ENCODE measurements at regions not wholly inside any gene's neighbourhood (a gene's known extent, or its start where the extent isn't known, plus 50 kb on each side); places are given as distances from the start of the nearest gene placed in this dataset.

DNA sequence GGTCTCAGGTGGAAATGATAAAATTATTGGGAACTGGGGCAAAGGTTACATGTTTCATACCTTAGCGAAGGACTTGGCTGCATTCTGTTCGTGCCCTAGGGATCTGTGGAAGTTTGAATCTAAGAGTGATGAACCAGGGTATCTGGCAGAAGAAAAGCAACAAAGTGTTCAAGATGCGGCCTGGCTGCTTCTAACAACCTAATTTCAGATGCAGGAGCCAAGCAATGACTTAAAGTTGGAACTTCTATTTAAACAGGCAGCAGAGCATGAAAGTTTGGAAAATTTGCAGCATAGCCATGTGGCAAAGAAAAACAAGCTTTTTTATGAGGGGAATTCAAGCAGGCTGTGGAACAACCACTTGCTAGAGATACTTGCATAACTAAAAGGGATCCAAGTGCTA is 73.5 kb downstream of the CD24 start:
- TF ChIP-seq, protein P1, sequence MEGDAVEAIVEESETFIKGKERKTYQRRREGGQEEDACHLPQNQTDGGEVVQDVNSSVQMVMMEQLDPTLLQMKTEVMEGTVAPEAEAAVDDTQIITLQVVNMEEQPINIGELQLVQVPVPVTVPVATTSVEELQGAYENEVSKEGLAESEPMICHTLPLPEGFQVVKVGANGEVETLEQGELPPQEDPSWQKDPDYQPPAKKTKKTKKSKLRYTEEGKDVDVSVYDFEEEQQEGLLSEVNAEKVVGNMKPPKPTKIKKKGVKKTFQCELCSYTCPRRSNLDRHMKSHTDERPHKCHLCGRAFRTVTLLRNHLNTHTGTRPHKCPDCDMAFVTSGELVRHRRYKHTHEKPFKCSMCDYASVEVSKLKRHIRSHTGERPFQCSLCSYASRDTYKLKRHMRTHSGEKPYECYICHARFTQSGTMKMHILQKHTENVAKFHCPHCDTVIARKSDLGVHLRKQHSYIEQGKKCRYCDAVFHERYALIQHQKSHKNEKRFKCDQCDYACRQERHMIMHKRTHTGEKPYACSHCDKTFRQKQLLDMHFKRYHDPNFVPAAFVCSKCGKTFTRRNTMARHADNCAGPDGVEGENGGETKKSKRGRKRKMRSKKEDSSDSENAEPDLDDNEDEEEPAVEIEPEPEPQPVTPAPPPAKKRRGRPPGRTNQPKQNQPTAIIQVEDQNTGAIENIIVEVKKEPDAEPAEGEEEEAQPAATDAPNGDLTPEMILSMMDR (IDR thresholded peaks at IDR 0.05): no peak
- TF ChIP-seq EZH2phosphoT487 (IDR thresholded peaks at IDR 0.05) (no peak), EZH2 (IDR thresholded peaks at IDR 0.05) (no peak)

Data from neural progenitor cell (in vitro differentiated cells).